ENCODE measurements at regions not wholly inside any gene's neighbourhood (a gene's known extent, or its start where the extent isn't known, plus 50 kb on each side); places are given as distances from the start of the nearest gene placed in this dataset.

- POLR2A ChIA-PET = no interaction called here
- Histone ChIP-seq H2AFZ (ENCODE audit: low read depth, low read length, poor library complexity, severe bottlenecking) (no peak overlapping the region), H3K4me3 (replicated peaks in 1 of 2; ENCODE audit: low read depth in 1 of 2, low read length in 2 of 2) (no peak overlapping the region), H3K4me2 (ENCODE audit: low read length) (no peak overlapping the region), H3K4me1 (ENCODE audit: control insufficient read depth in 1 of 2, insufficient read depth in 2 of 2, low read length in 2 of 2) (no peaks in the 10 kb centered on the region), H4K20me1 (ENCODE audit: insufficient read depth) (no peaks in the 10 kb centered on the region), H3K9me2 (ENCODE audit: insufficient read depth) (no peaks in the 10 kb centered on the region), H3K9ac (ENCODE audit: low read length) (no peak overlapping the region), H3K79me2 (ENCODE audit: insufficient read depth, low read length) (no peaks in the 10 kb centered on the region), H3K27ac (ENCODE audit: low read depth, low read length) (no peak overlapping the region), H3K9me3 (ENCODE audit: control insufficient read depth in 1 of 2, insufficient read depth in 1 of 2, low read depth in 1 of 2, low read length in 2 of 2) (no peaks in the 10 kb centered on the region), H3K27me3 (ENCODE audit: insufficient read depth, low read length) (no peaks in the 10 kb centered on the region), H3K36me3 (ENCODE audit: control insufficient read depth in 1 of 2, insufficient read depth in 2 of 2, low read length in 2 of 2) (no peaks in the 10 kb centered on the region)
- ATAC-seq (no peak), DNase-seq (ENCODE audit: low read depth, low spot score) (no peak)
- TF ChIP-seq, protein P1, sequence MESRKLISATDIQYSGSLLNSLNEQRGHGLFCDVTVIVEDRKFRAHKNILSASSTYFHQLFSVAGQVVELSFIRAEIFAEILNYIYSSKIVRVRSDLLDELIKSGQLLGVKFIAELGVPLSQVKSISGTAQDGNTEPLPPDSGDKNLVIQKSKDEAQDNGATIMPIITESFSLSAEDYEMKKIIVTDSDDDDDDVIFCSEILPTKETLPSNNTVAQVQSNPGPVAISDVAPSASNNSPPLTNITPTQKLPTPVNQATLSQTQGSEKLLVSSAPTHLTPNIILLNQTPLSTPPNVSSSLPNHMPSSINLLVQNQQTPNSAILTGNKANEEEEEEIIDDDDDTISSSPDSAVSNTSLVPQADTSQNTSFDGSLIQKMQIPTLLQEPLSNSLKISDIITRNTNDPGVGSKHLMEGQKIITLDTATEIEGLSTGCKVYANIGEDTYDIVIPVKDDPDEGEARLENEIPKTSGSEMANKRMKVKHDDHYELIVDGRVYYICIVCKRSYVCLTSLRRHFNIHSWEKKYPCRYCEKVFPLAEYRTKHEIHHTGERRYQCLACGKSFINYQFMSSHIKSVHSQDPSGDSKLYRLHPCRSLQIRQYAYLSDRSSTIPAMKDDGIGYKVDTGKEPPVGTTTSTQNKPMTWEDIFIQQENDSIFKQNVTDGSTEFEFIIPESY (IDR thresholded peaks at IDR 0.05; ENCODE audit: extremely low read depth, insufficient replicate concordance, low read length) = no peak
- TF ChIP-seq YY1 (IDR thresholded peaks at IDR 0.05; ENCODE audit: extremely low read depth, insufficient replicate concordance, low read depth, low read length) = no peak
- no peak for TF ChIP-seq ZFX (IDR thresholded peaks at IDR 0.05)
- TF ChIP-seq, protein P2, sequence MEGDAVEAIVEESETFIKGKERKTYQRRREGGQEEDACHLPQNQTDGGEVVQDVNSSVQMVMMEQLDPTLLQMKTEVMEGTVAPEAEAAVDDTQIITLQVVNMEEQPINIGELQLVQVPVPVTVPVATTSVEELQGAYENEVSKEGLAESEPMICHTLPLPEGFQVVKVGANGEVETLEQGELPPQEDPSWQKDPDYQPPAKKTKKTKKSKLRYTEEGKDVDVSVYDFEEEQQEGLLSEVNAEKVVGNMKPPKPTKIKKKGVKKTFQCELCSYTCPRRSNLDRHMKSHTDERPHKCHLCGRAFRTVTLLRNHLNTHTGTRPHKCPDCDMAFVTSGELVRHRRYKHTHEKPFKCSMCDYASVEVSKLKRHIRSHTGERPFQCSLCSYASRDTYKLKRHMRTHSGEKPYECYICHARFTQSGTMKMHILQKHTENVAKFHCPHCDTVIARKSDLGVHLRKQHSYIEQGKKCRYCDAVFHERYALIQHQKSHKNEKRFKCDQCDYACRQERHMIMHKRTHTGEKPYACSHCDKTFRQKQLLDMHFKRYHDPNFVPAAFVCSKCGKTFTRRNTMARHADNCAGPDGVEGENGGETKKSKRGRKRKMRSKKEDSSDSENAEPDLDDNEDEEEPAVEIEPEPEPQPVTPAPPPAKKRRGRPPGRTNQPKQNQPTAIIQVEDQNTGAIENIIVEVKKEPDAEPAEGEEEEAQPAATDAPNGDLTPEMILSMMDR (IDR thresholded peaks at IDR 0.05 in 2 of 3, conservative IDR thresholded peaks at IDR 0.05 in 1 of 3; ENCODE audit: borderline replicate concordance in 1 of 3, insufficient read depth in 1 of 3, low read depth in 2 of 3, low read length in 2 of 3) = no peak
- no peak for TF ChIP-seq TCF7L2 (IDR thresholded peaks at IDR 0.05; ENCODE audit: borderline replicate concordance, extremely low read depth, insufficient read depth, insufficient read length)
- intact Hi-C loops (cut with micrococcal nuclease) = no loop called here
- no TSS peak for BruUV-seq (replicated peaks)
- RAD21 ChIA-PET (ENCODE audit: low non-redundant PET in 1 of 2, low total read pairs in 2 of 2, uncharacterized antibody in 2 of 2, unreplicated experiment in 2 of 2) = no interaction called here
- CTCF ChIA-PET = no interaction called here
Observed at GRCh38 chr1:103371234-103371633, 154.3 kb upstream of the RNPC3 start.

All from HCT116 (cell line).